ENCODE measurements at regions not wholly inside any gene's neighbourhood (a gene's known extent, or its start where the extent isn't known, plus 50 kb on each side); places are given as distances from the start of the nearest gene placed in this dataset.
"Not testable (repeated sequence)": the region's sequence is repeated elsewhere in the genome, so short reads cannot be mapped to it uniquely, and the experiment has no call there.

DNA sequence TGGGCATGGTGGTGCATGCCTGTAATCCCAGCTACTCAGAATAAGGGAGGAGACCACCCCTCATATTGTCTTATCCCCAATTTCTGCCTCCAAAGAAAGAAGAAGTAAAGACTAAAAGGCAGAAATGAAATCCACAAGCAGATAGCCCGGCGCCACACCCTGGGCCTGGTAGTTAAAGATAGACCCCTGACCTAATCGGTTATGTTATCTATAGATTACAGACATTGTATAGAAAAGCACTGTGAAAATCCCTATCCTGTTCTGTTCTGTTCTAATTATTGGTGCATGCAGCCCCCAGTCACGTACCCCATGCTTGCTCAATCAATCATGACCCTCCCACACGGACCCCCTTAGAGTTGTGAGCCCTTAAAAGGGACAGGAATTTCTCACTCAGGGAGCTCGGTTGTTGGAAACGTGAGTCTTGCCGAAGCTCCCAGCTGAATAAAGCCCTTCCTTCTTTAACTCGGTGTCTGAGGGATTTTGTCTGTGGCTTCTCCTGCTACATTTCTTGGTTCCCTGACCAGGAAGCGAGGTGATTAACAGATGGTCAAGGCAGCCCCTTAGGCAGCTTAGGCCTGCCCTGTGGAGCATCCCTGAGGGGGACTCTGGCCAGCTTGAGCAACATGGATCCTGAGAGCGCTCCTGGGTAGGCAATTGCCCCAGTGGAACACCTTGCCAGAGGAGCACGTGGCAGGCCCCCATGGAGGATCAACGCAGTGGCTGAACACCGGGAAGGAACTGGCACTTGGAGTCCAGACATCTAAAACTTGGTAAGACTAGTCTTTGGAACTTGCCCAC, 188.7 kb upstream of the NDUFV2 start:
- not testable (repeated sequence) for DNase-seq

DNA sequence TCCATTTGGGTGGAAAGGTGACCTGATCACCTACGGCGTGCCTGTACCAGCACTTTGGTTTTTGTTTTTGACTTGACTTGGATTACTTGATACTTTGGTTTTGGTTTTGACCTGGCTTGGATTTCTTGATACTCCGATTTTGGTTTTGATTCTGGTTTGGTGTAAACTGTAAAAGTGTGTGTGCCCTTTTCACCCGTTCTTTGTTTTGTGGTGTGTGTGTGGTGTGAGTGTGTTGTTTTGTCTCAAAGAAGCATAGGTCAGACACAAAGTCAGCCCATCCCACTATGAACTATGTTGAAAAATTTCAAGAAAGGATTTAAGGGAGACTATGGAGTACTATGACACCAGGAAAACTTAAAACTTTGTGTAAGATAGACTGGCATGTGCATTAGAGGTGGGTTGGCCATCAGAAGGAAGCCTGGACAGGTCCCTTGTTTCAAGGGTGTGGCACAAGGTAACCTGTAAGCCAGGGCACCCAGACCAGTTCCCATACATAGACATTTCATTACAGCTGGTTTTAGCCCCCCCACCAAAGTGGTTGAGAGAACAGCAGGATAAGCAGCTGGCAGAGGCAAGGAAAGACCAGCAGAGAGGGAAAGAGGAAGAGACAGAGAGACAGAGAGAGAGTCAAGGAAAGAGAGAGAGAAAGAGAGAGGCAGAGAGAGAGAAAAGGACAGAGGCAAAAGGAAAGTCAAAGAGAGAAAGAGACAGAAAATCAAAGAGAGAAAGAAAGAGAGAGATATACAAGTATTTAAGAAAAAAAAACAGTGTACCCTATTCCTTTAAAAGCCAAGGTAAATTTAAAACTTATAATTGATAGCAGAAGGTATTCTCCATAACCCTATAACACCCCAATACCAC, 187.9 kb upstream of the NDUFV2 start:
- not testable (repeated sequence) for DNase-seq

DNA sequence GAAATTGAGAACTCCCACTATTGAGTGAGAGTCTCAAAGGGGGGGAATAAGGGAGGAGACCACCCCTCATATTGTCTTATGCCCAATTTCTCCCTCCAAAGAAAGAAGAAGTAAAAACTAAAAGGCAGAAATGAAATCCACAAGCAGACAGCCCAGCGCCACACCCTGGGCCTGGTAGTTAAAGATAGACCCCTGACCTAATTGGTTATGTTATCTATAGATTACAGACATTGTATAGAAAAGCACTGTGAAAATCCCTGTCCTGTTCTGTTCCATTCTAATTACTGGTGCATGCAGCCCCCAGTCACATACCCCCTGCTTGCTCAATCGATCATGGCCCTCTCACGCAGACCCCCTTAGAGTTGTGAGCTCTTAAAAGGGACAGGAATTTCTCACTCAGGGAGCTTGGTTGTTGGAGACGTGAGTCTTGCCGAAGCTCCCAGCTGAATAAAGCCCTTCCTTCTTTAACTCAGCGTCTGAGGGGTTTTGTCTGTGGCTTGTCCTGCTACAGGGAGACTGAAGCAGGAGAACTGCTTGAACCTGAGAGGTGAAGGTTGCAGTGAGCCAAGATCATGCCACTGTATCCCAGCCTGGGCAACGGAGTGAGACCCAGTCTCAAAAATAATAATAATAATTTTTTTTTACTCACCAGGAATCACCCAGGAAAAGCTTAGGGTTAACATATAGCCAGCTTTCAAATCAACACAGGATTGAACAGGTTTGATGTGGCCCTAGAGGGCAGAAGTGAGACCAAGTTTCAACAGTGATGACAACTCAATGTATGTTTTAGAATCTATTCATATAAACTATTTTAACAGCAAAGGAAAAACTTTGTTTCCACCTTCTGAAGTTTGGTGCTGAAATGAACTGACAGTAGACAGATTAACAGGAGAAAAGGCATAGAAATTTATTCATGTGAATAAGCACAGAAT, 181.4 kb upstream of the NDUFV2 start:
- DNase-seq: not testable (repeated sequence)

DNA sequence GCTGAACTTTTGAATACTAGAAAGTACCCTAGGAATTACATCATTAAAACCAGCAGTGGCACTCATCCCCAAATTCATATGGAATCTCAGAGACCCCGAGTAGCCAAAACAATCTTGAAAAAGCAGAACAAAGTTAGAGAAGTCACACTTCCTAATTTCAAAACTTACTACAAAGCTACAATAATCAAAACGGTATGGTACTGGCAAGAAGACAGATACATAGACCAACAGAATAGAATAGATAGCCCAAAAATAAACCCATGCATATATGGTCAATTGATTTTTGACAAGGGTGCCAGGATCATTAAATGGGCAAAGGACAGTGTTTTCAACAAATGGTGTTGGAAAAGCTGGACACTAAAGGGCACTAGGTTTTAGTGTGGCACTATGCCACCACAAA, 176.0 kb upstream of the NDUFV2 start:
- no peak for DNase-seq

DNA sequence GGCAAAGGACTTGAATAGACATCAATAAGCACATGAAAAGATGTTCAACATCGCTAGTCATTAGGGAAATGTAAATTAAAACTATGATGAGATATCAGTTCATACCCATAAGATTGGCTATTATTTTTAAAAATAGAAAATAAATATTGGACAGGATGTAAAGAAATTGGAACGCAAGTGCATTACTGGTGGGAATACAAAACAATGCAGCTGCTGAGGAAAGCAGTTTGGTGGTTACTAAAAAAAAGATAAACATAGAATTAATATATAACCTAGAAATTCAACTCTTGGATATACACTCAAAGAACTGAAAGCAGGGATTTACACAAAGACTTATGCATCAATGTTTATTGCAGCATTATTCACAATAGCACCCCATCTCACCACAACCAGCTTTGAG, 174.5 kb upstream of the NDUFV2 start:
- DNase-seq: no peak

DNA sequence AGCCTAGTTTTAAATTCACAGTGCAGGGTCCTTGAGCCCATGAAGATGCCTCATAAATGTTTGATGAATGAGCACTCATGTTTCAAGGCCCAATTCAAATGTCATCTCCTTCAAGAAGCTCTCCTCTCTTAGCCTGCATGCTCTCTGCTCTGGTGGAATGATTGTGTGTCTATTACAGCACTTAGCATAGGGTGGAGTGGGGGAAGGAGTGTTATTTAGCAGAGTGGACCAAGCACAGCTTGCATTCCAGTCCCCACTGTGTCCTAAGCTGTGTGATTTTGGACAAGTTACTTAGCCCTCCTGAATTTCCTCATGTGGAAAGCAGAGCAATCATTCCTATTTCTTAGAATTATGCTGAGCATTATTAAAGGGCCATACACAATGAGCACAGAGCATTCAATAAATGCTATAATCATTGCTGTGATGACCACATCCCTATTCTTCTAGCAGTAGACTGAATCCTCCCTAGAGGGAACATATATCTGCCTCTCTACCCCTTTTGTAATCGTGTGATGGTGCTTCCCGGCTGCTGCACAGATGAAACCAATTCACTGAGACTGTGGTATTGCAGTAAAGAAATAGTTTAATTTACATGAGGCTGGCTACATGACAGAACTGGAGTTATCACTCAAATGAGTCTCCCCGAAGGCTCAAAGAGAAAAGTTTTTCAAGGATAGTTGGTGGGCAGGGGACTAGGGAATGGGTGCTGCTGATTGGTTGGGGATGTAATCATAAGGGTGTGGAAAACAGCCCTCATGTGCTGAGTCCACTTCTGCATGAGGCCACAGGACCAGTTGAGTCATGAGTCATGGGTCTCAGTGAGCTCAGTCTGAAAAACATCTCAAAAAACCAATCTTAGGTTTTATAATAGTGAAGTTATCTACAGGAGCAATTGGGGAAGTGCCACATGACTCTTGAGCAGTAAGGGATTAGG, 173.4 kb upstream of the NDUFV2 start:
- DNase-seq: no peak

DNA sequence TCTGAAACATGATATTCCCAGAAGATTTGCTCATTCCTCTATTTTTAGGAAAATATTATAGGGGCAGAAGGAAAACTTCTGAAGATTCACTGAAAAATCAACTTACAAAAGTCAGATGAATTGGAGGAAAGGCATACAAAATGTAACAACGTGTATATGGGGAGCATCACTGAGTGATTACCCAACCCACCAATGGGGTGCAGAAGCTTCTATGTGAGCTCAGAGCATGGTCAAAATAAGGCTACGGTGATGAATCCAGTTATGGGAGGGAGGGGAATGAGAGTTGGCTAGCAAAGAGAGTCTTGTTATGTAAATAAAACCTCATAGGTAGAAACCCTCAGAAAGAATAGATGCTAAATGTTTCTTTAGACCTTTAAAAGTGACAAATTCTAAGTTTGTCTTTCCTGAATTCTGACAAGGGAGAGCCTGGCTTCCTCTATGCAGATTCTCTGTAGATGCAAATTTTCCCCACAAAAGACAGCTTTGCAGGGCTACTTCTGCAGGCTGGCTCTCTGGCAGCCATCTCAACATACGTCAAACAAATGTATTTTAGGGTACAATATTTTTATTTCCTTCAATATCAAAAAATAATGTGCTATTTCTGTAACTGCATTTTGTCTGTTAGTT, 171.4 kb upstream of the NDUFV2 start:
- no peak for DNase-seq

DNA sequence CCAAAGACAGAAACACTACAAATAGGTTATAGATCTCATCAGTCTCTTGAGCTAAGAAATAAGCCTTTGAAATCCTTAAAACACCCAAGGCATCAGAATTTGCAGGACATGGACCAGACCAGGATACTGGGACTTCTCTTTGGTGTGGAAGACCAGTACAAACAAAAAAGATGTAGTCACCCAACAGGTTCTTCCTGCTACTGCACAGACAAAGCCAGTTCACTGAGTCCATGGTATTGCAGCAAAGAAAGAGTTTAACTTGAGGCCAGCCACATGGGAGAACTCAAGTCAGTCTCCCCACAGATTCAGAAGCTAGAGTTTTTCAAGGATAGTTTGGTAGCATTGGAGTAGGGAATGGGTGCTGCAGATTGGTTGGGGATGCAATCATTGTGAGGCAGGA, 169.6 kb upstream of the NDUFV2 start:
- no peak for DNase-seq

DNA sequence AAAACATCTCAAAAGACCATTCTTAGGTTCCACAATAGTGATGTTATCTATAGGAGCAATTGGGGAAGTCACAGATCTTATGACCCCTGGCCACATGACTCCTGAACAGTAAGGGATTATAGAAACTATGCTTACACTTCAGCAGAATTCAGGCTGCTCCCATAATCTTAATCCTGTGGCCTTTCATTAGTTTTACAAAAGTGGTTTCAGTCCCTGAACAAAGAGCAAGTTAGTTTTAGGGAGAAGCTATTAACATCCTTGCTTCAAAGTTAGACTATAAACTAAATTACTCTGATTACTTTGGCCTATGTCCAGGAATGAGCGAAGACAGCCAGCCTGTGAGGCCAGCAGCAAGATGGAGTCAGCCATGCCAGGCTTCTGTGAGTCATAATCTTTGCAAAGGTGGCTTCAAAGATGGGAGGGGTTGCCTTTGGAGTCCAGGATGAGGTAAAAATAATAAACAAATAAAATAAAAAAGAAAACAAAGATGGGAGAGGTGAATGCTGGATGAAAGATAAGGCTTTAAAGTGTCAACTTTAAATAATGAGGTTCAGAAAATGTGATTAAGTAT, 168.7 kb upstream of the NDUFV2 start:
- no peak for DNase-seq

DNA sequence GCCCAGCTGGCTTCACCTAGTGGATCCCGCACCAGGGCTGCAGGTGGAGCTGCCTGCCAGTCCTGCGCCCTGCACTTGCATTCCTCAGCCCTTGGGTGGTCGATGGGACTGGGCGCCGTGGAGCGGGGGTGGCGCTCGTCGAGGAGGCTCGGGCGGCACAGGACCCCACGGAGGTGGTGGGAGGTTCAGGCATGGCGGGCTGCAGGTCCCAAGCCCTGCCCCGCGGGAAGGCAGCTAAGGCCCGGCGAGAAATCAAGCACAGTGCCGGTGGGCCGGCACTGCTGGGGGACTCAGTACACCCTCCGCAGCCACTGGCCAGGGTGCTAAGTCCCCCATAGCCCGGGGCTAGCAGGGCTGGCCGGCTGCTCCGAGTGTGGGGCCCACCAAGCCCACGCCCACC, 167.2 kb upstream of the NDUFV2 start:
- DNase-seq: not testable (repeated sequence)

DNA sequence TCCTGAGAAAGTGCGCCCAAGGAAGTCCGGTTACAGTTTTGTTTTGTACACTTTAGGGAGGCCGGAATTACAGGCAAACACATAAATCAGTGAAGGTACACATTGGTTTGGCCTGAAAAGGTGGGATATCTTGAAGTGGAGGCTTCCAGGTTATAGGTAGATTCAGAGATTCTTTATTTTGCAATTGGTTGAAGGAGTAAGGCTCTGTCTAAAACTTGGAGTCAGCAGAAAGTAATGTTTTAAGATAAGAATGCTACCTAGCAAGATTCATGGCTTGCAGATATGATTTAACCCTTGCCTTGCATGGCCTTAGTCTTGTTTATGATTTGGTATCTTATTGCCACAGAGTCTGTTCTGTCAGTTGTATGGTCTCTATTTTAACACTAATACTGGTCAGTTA, 165.9 kb upstream of the NDUFV2 start:
- DNase-seq: no peak

DNA sequence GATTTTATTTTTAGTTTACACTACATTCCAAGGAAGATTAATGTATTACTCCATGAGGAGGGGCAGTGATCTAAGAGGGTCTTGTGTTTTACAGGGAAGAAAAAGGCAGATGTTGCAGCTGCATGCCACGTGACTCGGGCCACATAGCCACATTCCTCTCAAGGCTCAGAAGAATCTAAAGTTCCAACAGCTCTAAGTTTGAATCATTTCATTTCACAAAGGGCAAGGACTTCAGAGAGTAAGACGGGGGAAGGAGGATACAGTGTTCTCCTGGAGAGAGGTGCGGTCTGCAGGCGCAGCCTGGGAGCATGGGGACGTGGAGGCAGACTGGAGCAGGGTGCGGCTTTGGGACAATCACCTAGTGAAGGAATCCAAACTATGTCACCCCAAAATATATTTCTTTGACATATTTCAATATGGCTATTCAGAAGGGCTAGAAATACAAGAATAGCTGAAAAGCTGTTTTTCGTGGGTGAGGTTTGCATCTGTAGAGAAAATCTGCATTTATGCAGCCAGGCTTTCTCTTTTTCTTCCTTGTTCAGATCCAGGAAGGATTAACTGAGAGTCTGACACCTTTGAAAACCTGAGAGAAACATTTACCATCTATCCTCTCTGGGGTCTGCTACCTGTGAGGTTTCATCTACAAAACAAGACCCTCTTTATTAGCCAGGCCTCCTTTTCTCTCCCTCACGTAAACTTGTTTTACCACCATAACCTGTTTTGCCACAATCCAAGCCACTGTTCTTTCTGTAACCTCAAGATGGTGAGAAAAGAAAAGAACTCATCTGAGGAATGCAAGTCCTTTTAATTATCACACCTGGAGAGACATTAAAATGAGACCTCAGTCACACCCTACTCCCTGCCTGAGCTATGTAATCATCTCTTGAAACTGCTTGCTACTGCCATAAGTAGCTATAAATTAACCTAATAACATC, 165.1 kb upstream of the NDUFV2 start:
- no peak for DNase-seq

DNA sequence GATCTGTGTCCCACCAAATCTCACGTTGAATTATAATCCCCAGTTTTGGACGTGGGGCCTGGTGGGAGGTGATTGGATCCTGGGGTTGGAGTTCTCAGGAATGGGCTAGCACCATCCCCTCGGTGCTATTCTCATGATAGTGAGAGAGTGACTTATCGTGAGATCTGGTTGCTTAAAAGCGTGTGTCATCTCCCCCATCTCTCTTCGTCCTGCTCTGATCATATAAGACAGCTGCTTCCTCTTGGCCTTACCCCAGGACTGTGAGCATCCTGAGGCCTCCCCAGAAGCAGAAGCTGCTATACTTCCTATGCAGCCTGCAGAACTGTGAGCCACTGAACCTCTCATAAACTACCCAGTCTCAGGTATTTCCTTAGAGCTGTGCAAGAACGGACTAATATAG, 163.7 kb upstream of the NDUFV2 start:
- DNase-seq: no peak

DNA sequence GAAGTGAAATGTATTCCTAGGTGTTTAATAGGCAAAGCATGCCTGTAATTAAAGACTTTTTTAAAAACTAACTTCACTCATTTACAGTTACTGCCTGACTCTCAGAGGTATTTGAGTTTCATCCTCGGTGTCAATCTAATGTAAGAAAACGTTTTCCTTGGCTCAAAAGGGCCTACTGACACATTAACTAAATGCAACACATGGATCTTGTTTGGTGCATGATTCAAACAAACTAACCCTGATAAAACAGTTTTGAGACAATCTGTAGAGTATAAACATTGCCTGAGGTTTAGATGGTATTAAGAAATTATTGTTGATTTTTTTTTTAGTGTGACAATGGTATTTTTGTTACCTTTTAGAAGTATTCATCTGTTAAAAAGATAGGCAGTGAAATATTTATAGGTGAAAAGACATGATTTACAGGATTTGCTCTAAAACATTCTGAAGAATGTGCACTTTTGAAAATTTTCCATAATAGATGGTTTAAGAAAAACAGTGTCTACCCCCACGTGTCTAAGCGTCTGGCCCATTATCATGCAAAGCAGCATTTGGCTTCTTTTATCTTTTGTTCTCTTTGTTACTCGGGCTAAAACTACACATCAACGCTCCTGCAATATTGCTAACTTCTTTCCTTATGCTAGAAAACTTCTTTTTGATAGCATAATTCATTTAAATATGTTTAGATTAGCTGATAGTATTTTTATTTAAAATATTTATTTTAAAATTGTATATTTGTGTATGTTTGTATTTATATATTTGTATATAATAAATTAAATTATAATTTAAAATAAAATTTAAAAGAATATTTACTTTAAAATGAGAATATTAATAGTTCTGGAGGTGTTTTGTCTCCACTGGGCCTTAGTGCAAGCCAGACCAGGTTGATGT, 160.2 kb upstream of the NDUFV2 start:
- no peak for DNase-seq

DNA sequence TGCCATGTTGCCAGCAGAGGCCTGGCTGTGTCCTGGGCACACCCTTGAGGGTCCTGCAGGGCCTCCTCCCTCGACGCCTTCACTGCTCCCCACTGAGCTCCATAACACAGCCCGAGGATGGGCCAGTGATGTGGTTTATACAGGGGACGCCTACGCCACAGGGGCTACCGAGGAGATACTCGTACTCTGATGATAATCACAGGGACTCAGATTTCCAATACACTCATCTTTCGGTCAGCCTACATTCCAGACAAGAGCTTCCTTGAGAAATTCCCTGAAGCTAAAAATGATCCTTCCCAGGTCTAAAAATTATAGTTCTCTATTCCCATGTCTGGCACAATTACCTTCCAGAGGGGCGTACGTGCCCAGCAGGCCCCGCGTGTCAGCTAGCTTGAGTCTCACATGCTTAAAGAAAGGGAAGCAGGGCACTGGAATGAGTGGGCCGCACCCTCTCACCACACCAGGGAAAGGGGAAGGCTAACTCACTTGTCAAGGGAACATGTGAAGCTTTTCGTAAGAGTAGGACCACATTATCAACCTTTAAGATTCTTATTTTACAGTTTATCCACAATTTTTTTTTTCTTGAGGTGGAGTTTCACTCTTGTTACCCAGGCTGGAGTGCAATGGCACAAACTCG, 159.5 kb upstream of the NDUFV2 start:
- no peak for DNase-seq

DNA sequence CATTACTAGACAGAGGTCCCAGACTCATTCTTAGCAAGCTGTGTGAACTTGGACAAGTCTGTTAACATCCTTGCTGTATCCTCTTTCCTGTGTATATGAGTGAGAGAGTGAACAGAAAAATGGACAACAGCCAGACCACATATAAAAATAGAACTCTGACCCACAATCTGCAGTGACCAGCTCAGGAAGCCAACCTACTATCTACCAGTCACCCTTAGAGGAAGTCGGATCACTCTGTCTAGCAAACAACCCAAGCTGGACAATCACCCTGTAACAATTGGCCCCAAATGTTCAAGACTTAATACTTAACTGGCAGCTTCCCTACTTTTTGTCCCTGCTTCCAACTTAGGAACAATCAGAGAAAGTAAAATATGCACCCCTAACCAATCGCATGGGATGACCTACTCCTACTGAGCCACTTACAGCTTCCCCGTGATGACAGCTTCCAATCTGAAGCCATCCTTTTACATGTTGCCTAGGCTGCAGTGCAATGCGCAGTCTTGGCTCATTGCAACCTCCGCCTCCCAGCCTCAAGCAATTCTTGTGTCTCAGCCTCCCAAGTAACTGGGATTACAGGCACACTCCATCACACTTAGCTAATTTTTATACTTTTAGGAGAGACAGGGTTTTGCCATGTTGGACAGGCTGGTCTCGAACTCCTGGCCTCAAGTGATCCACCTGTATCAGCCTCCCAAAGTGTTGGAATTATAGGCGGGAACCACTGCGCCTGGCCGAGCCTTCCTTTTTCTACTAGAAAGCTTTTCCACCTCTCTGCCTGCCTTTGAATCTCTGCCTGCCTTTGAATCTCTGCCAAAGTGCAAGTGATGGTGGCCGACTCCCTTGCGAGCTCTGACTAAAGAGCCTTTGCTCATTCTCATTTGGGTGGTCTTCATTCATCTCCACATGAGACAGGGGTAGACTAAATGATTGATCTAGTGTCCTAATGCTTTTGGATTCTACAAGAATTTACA, 158.3 kb upstream of the NDUFV2 start:
- DNase-seq: no peak

DNA sequence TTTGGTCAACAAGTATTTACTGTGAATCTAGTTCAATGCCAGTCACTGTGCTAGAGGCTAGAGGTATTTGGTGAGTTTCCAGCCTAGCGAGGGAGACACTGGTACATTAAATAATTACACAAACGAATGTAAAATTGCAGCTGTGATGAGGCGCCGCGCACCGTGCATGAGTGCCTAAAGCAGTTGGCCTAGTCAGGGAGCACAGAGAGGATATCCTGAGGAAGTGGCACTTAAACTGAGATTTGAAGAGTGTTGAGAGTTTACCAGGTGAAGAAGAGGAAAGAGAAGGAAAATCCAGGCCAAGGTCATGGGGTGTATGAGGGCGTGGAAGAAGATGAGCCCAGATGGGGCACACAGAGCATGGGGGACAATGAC, 157.6 kb upstream of the NDUFV2 start:
- DNase-seq: no peak
